K562 (cell line): ENCODE measurements at regions not wholly inside any gene's neighbourhood (a gene's known extent, or its start where the extent isn't known, plus 50 kb on each side); places are given as distances from the start of the nearest gene placed in this dataset.

Source experiments
- BMI1 ChIP-seq: fragments of 150-350 bp; IDR thresholded peaks from 2 replicates; pipeline ENCODE4 v1.6.1; 2014; ENCODE audit warnings: low read length
- CBFA2T2 ChIP-seq: fragments of 450-650 bp; conservative IDR thresholded peaks from 2 replicates; pipeline ENCODE4 v1.6.1; 2017; ENCODE audit warnings: mild to moderate bottlenecking
- E2F5 ChIP-seq: sonication (generic); formaldehyde crosslinking; IDR thresholded peaks from 2 replicates; pipeline ENCODE4 v1.8.0; 2022; ENCODE audit warnings: mild to moderate bottlenecking, missing genetic modification reagents
- EGR1 ChIP-seq: fragments of 450-650 bp; conservative IDR thresholded peaks from 2 replicates; pipeline ENCODE4 v1.6.1; 2017; ENCODE audit warnings: mild to moderate bottlenecking
- HNRNPH1 ChIP-seq: fragments of 200-400 bp; formaldehyde crosslinking; optimal IDR thresholded peaks from 2 replicates; pipeline ENCODE3; 2017; ENCODE audit warnings: low read depth, mild to moderate bottlenecking, low read length, moderate library complexity
- HNRNPLL ChIP-seq: fragments of 200-400 bp; formaldehyde crosslinking; IDR thresholded peaks from 2 replicates; pipeline ENCODE4 v1.6.1; 2017; ENCODE audit warnings: low read length, low read depth, mild to moderate bottlenecking; ENCODE audit not compliant: poor library complexity, severe bottlenecking
- KLF6 ChIP-seq: fragments of 250-450 bp; sonication (Bioruptor Pico); IDR thresholded peaks from 2 replicates; pipeline ENCODE4 v1.4.0; 2020; ENCODE audit warnings: mild to moderate bottlenecking, moderate library complexity, borderline replicate concordance
- MEF2D ChIP-seq: conservative IDR thresholded peaks from 2 replicates; pipeline ENCODE4 v1.6.1; 2016; ENCODE audit warnings: low read depth, missing genetic modification characterization, missing compliant biosample characterization
- PKNOX1 ChIP-seq: fragments of 450-650 bp; IDR thresholded peaks from 2 replicates; pipeline ENCODE4 v1.6.1; 2016
- POLR2AphosphoS2 ChIP-seq: IDR thresholded peaks from 2 replicates; pipeline ENCODE4 v1.6.1; 2012; ENCODE audit warnings: low read length, improper control_type of control experiment
- POLR3G ChIP-seq: IDR thresholded peaks from 2 replicates; pipeline ENCODE4 v1.6.1; 2011; ENCODE audit not compliant: insufficient read length, insufficient replicate concordance; ENCODE audit errors: extremely low read depth
- SIN3B ChIP-seq: fragments of 450-650 bp; IDR thresholded peaks from 2 replicates; pipeline ENCODE4 v1.6.1; 2017; ENCODE audit warnings: low read depth, mild to moderate bottlenecking, moderate library complexity
- SLC30A9 ChIP-seq: fragments of 250-450 bp; sonication (Bioruptor Pico); IDR thresholded peaks from 2 replicates; pipeline ENCODE4 v1.8.0; 2022; ENCODE audit warnings: mild to moderate bottlenecking, moderate library complexity
- SMARCA5 ChIP-seq: fragments of 450-650 bp; IDR thresholded peaks from 2 replicates; pipeline ENCODE4 v1.6.1; 2016
- SNRNP70 ChIP-seq: fragments of 200-400 bp; formaldehyde crosslinking; optimal IDR thresholded peaks from 2 replicates; pipeline ENCODE3; 2017; ENCODE audit warnings: low read depth, low read length
- SRSF1 ChIP-seq: fragments of 200-400 bp; formaldehyde crosslinking; IDR thresholded peaks from 2 replicates; pipeline ENCODE4 v1.6.1; 2017; ENCODE audit warnings: mild to moderate bottlenecking, low read depth, low read length, moderate library complexity
- TAL1 ChIP-seq: fragments of 450-650 bp; IDR thresholded peaks from 2 replicates; pipeline ENCODE4 v1.6.1; 2016; ENCODE audit warnings: mild to moderate bottlenecking
- ZNF133 ChIP-seq: fragments of 250-450 bp; sonication (Bioruptor Pico); IDR thresholded peaks from 2 replicates; pipeline ENCODE4 v1.4.0; 2020; ENCODE audit warnings: mild to moderate bottlenecking
- ZNF766 ChIP-seq: fragments of 200-800 bp; sonication (Bioruptor generic); conservative IDR thresholded peaks from 2 replicates; pipeline ENCODE4 v1.6.1; 2016; ENCODE audit warnings: missing genetic modification characterization, missing compliant biosample characterization
- TF ChIP-seq, protein P1 (sequence below): fragments of 250-450 bp; sonication (Bioruptor Pico); IDR thresholded peaks from 2 replicates; pipeline ENCODE4 v1.9.0; 2021; ENCODE audit warnings: mild to moderate bottlenecking, inconsistent platforms
- TF ChIP-seq, protein P2 (sequence below): fragments of 450-650 bp; IDR thresholded peaks from 2 replicates; pipeline ENCODE4 v1.7.0; 2016; ENCODE audit warnings: borderline replicate concordance
- TF ChIP-seq, protein P3 (sequence below): fragments of 450-650 bp; formaldehyde crosslinking; IDR thresholded peaks from 2 replicates; pipeline ENCODE4 v1.4.0; 2020; ENCODE audit warnings: mild to moderate bottlenecking, mixed read lengths

DNA sequence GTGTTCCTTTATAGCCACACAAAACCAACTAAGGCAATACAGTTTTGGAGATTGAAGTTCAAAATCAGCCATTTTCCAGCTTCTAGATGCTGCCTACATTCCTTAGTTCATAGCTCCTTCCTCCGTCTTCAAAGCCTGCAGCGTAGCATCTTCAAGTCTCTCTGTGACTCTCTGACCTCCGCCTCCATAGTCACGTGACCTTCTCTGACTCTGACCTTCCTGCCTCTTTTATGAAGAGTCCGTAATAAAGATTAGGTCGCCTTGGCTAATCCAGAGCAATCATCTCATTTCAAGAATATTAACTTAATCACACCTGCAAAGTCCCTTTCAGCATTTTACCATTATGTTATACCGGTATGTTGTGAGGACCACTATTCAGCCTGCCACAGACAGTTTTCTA is 60.4 kb downstream of the ZCCHC12 start (continued):
- TF ChIP-seq PKNOX1 (no peak), POLR3G (no peak), SIN3B (no peak), EGR1 (0 out of 2 replicates have a peak, but pooled peaks have one; percentile 18), BMI1 (no peak), E2F5 (CRISPR knock-in tag) (no peak), KLF6 (no peak), ZNF133 (CRISPR knock-in tag) (no peak), HNRNPH1 (no peak), SNRNP70 (no peak), ZNF766 (CRISPR knock-in tag) (no peak), MEF2D (tag) (no peak), SRSF1 (no peak), TAL1 (no peak), SLC30A9 (CRISPR knock-in tag) (no peak), CBFA2T2 (peak; percentile 72), POLR2AphosphoS2 (no peak), SMARCA5 (no peak), HNRNPLL (no peak)
- TF ChIP-seq, protein P1, sequence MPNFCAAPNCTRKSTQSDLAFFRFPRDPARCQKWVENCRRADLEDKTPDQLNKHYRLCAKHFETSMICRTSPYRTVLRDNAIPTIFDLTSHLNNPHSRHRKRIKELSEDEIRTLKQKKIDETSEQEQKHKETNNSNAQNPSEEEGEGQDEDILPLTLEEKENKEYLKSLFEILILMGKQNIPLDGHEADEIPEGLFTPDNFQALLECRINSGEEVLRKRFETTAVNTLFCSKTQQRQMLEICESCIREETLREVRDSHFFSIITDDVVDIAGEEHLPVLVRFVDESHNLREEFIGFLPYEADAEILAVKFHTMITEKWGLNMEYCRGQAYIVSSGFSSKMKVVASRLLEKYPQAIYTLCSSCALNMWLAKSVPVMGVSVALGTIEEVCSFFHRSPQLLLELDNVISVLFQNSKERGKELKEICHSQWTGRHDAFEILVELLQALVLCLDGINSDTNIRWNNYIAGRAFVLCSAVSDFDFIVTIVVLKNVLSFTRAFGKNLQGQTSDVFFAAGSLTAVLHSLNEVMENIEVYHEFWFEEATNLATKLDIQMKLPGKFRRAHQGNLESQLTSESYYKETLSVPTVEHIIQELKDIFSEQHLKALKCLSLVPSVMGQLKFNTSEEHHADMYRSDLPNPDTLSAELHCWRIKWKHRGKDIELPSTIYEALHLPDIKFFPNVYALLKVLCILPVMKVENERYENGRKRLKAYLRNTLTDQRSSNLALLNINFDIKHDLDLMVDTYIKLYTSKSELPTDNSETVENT (CRISPR knock-in tag): no peak
- TF ChIP-seq, protein P2, sequence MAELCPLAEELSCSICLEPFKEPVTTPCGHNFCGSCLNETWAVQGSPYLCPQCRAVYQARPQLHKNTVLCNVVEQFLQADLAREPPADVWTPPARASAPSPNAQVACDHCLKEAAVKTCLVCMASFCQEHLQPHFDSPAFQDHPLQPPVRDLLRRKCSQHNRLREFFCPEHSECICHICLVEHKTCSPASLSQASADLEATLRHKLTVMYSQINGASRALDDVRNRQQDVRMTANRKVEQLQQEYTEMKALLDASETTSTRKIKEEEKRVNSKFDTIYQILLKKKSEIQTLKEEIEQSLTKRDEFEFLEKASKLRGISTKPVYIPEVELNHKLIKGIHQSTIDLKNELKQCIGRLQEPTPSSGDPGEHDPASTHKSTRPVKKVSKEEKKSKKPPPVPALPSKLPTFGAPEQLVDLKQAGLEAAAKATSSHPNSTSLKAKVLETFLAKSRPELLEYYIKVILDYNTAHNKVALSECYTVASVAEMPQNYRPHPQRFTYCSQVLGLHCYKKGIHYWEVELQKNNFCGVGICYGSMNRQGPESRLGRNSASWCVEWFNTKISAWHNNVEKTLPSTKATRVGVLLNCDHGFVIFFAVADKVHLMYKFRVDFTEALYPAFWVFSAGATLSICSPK: no peak
- TF ChIP-seq, protein P3, sequence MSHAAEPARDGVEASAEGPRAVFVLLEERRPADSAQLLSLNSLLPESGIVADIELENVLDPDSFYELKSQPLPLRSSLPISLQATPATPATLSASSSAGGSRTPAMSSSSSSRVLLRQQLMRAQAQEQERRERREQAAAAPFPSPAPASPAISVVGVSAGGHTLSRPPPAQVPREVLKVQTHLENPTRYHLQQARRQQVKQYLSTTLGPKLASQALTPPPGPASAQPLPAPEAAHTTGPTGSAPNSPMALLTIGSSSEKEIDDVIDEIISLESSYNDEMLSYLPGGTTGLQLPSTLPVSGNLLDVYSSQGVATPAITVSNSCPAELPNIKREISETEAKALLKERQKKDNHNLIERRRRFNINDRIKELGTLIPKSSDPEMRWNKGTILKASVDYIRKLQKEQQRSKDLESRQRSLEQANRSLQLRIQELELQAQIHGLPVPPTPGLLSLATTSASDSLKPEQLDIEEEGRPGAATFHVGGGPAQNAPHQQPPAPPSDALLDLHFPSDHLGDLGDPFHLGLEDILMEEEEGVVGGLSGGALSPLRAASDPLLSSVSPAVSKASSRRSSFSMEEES (CRISPR knock-in tag): peak; percentile 97
